ENCODE measurements at regions not wholly inside any gene's neighbourhood (a gene's known extent, or its start where the extent isn't known, plus 50 kb on each side); places are given as distances from the start of the nearest gene placed in this dataset.

DNA sequence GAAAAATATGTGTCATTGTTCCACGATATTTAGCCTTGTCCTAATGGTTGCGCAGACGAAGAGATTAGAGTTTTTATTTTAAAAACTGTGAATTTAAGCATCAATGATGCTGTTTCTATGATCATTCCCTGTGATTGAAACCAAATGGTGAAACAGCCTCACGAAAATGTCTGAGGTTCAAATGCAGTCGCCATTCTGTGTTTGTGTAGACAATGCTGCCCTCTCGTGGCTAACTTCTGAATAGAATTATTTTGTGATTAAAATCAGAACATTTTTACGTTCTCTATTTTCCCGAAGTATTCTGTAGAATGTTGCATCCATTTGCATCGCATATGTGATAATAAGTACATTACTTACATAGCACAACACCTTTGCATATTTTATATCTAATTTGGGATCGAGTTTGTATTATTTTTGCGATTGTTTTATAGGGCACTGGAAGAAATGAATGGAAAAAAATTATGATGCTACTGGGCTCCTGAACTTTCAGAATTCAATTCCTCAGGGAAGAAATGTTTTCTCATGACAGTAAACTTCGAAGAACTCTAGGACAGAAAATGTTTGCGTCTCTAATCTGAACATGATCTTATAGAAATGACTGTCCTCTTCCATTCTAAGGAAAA is 54.8 kb upstream of the CREB1 start:
- Histone ChIP-seq H3K9me3 (ENCODE audit: insufficient read depth, low read depth) (no peaks in the 10 kb centered on the region), H3K36me3 (ENCODE audit: low read depth) (no peaks in the 10 kb centered on the region), H3K9me2 (ENCODE audit: insufficient read depth) (no peaks in the 10 kb centered on the region), H3K4me1 (replicated peaks; ENCODE audit: insufficient read depth) (peaks cover 21% of the 10 kb centered on the region), H2AFZ (peak overlapping the region; percentile 64; the same call in 1 of the 2 replicates), H3K4me3 (no peak overlapping the region), H3F3A (ENCODE audit: insufficient read depth, low read depth) (peaks cover 3% of the 10 kb centered on the region; the same call in 1 of the 2 replicates), H3K79me2 (ENCODE audit: low read depth) (no peaks in the 10 kb centered on the region), H3K27ac (no peak overlapping the region), H4K20me1 (ENCODE audit: insufficient read depth) (no peaks in the 10 kb centered on the region), H3K4me2 (peak overlapping the region; percentile 60), H3K27me3 (ENCODE audit: insufficient read depth, low read depth) (no peaks in the 10 kb centered on the region)
- ChIA-PET POLR2A (ENCODE audit: unreplicated experiment) (interaction anchor here (0.6 kb wide), 1 partner anchor 493 kb away, joined by 7 read pairs; no protein-coding TSS in a partner anchor), CTCF (no interaction called here)
- DNase-seq: peak in 1 of 2 experiments; percentile 5
- BruUV-seq (replicated peaks): no TSS peak
- TF ChIP-seq CTCF (conservative IDR thresholded peaks at IDR 0.05) (peak; percentile 84), EZH2 (IDR thresholded peaks at IDR 0.05; ENCODE audit: low read depth) (no peak)
- intact Hi-C loops (cut with micrococcal nuclease; ENCODE audit: unreplicated experiment): loop anchor here (1.0 to 5.0 kb wide), 3 partner anchors 54 to 598 kb away; partner anchors contain the start of gene CREB1

GRCh38 chr2:207475546-207475945 is 54.2 kb upstream of the CREB1 start:
- no peak for TF ChIP-seq CTCF (conservative IDR thresholded peaks at IDR 0.05)
- TF ChIP-seq EZH2 (IDR thresholded peaks at IDR 0.05; ENCODE audit: low read depth): no peak
- Histone ChIP-seq H3K4me3 (no peak overlapping the region), H2AFZ (0 out of 2 replicates have a peak overlapping the region, but pooled peaks have one; percentile 64), H3K9me3 (ENCODE audit: insufficient read depth, low read depth) (no peaks in the 10 kb centered on the region), H3K27ac (no peak overlapping the region), H3K79me2 (ENCODE audit: low read depth) (no peaks in the 10 kb centered on the region), H4K20me1 (ENCODE audit: insufficient read depth) (no peaks in the 10 kb centered on the region), H3K27me3 (ENCODE audit: insufficient read depth, low read depth) (no peaks in the 10 kb centered on the region), H3K4me1 (replicated peaks; ENCODE audit: insufficient read depth) (peaks cover 21% of the 10 kb centered on the region), H3K4me2 (peak overlapping the region; percentile 60; the same call in 1 of the 2 replicates), H3K9me2 (ENCODE audit: insufficient read depth) (no peaks in the 10 kb centered on the region), H3F3A (ENCODE audit: insufficient read depth, low read depth) (peaks cover 3% of the 10 kb centered on the region; the same call in 1 of the 2 replicates), H3K36me3 (ENCODE audit: low read depth) (no peaks in the 10 kb centered on the region)
- no peak for DNase-seq
- CTCF ChIA-PET: interaction anchor here (0.6 kb wide), 1 partner anchor 29 kb away, joined by 3 read pairs; no protein-coding TSS in a partner anchor
- intact Hi-C loops (cut with micrococcal nuclease; ENCODE audit: unreplicated experiment): loop anchor here (1.0 to 2.0 kb wide), 2 partner anchors 54 to 597 kb away; partner anchors contain the start of gene CREB1
- POLR2A ChIA-PET (ENCODE audit: unreplicated experiment): no interaction called here
- BruUV-seq (replicated peaks): no TSS peak

- no peak overlapping the region for H2AFZ ChIP-seq
- no peaks in the 10 kb centered on the region for H3K36me3 ChIP-seq (ENCODE audit: low read depth)
- no peaks in the 10 kb centered on the region for H3K9me2 ChIP-seq (ENCODE audit: insufficient read depth)
- POLR2A ChIA-PET (ENCODE audit: unreplicated experiment): interaction anchor here (0.6 kb wide), 1 partner anchor 224 kb away, joined by 5 read pairs; no protein-coding TSS in a partner anchor
- DNase-seq: peak; percentile 10 to 46
- TF ChIP-seq EZH2 (IDR thresholded peaks at IDR 0.05; ENCODE audit: low read depth) (no peak), CTCF (conservative IDR thresholded peaks at IDR 0.05) (no peak)
- H3K4me2 ChIP-seq: no peak overlapping the region
- BruUV-seq (replicated peaks): no TSS peak
- no peaks in the 10 kb centered on the region for H3K9me3 ChIP-seq (ENCODE audit: insufficient read depth, low read depth)
- no peaks in the 10 kb centered on the region for H4K20me1 ChIP-seq (ENCODE audit: insufficient read depth)
- peaks cover 3% of the 10 kb centered on the region; the same call in 1 of the 2 replicates for H3F3A ChIP-seq (ENCODE audit: insufficient read depth, low read depth)
- no peak overlapping the region for H3K4me3 ChIP-seq
- CTCF ChIA-PET: interaction anchor here (0.7 kb wide), 1 partner anchor 835 kb away, joined by 4 read pairs; no protein-coding TSS in a partner anchor
- no peaks in the 10 kb centered on the region for H3K27me3 ChIP-seq (ENCODE audit: insufficient read depth, low read depth)
- intact Hi-C loops (cut with micrococcal nuclease; ENCODE audit: unreplicated experiment): no loop called here
- no peaks in the 10 kb centered on the region for H3K79me2 ChIP-seq (ENCODE audit: low read depth)
- no peak overlapping the region for H3K27ac ChIP-seq
- H3K4me1 ChIP-seq (replicated peaks; ENCODE audit: insufficient read depth): peaks cover 19% of the 10 kb centered on the region
These were observed 51.9 kb upstream of the CREB1 start for GRCh38 chr2:207477896-207478295.

Measured in PC-9 (cell line).